Epithelial cell of proximal tubule (primary cell): ENCODE measurements at regions not wholly inside any gene's neighbourhood (a gene's known extent, or its start where the extent isn't known, plus 50 kb on each side); places are given as distances from the start of the nearest gene placed in this dataset.

Experiments
- DNase-seq: peaks from one replicate; pipeline ENCODE4 v3.0.0-alpha.2; 2011; ENCODE audit warnings: low read depth
- H3K4me3 ChIP-seq: 2 replicates; pipeline ENCODE4 v1.5.1; 2011; ENCODE audit warnings: low read depth, mild to moderate bottlenecking, low read length
- CTCF ChIP-seq: conservative IDR thresholded peaks from 2 replicates; pipeline ENCODE4 v1.5.1; 2012; ENCODE audit warnings: low read depth, mild to moderate bottlenecking, low read length

- peak overlapping the region; percentile 47 for H3K4me3 ChIP-seq
- no peak for TF ChIP-seq CTCF
Observed at GRCh38 chr9:107587191-107587963, 97.8 kb upstream of the KLF4 start.

GRCh38 chr9:107586493-107586892 lies 96.9 kb upstream of the KLF4 start:
- no peak for TF ChIP-seq CTCF
- no peak overlapping the region for H3K4me3 ChIP-seq
- DNase-seq, result no peak

More at GRCh38 chr9:107587191-107587963, 97.8 kb upstream of the KLF4 start:
- DNase-seq, result no peak

GRCh38 chr9:107585465-107585864 lies 95.9 kb upstream of the KLF4 start:
- no peak for TF ChIP-seq CTCF
- DNase-seq, result no peak

GRCh38 chr9:107584944-107585343 lies 95.4 kb upstream of the KLF4 start:
- TF ChIP-seq CTCF, result no peak
- no peak overlapping the region for H3K4me3 ChIP-seq
- no peak for DNase-seq

More at GRCh38 chr9:107585465-107585864, 95.9 kb upstream of the KLF4 start:
- H3K4me3 ChIP-seq, result no peak overlapping the region

- TF ChIP-seq CTCF, result no peak
- DNase-seq, result no peak
Observed at GRCh38 chr9:107584186-107584585, 94.6 kb upstream of the KLF4 start.

GRCh38 chr9:107577140-107577776 lies 87.7 kb upstream of the KLF4 start:
- H3K4me3 ChIP-seq, result no peak overlapping the region
- no peak for TF ChIP-seq CTCF
- DNase-seq, result no peak

More at GRCh38 chr9:107584186-107584585, 94.6 kb upstream of the KLF4 start:
- no peak overlapping the region for H3K4me3 ChIP-seq
